ENCODE measurements at regions not wholly inside any gene's neighbourhood (a gene's known extent, or its start where the extent isn't known, plus 50 kb on each side); places are given as distances from the start of the nearest gene placed in this dataset.

DNA sequence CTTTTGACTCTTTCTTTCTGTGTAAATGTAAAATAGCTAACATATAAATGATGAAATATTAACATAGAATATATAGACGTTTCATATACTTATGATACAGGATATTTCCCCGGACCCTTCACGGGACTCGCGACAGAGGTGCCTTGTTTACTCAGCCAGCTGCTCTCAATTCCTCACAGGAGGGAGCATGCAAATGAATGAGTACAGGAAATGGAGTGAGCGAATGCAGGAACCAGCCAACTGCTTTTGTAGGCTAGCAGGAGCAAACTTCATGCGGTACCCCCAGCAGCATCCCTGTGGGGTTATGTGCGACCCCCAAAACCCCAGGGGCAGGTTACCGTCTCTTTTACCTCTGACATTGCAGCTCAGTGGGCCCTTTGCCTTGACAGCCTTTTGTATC lies 110.3 kb upstream of the PDHA2 start:
- TF ChIP-seq, protein P1, sequence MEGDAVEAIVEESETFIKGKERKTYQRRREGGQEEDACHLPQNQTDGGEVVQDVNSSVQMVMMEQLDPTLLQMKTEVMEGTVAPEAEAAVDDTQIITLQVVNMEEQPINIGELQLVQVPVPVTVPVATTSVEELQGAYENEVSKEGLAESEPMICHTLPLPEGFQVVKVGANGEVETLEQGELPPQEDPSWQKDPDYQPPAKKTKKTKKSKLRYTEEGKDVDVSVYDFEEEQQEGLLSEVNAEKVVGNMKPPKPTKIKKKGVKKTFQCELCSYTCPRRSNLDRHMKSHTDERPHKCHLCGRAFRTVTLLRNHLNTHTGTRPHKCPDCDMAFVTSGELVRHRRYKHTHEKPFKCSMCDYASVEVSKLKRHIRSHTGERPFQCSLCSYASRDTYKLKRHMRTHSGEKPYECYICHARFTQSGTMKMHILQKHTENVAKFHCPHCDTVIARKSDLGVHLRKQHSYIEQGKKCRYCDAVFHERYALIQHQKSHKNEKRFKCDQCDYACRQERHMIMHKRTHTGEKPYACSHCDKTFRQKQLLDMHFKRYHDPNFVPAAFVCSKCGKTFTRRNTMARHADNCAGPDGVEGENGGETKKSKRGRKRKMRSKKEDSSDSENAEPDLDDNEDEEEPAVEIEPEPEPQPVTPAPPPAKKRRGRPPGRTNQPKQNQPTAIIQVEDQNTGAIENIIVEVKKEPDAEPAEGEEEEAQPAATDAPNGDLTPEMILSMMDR (IDR thresholded peaks at IDR 0.05; ENCODE audit: low read depth, low read length): no peak
- no peaks in the 10 kb centered on the region for H3K36me3 ChIP-seq
- no peaks in the 10 kb centered on the region for H3K9me3 ChIP-seq (ENCODE audit: severe bottlenecking)
- H3K4me3 ChIP-seq (ENCODE audit: low read depth, low read length): no peak overlapping the region
- H3K27me3 ChIP-seq (ENCODE audit: insufficient read depth, low read depth, severe bottlenecking): no peaks in the 10 kb centered on the region
- DNase-seq: no peak
- H3K27ac ChIP-seq: no peak overlapping the region

GRCh38 chr4:95728145-95728544 lies 111.7 kb upstream of the PDHA2 start:
- Histone ChIP-seq H3K36me3 (no peaks in the 10 kb centered on the region), H3K9me3 (ENCODE audit: severe bottlenecking) (no peaks in the 10 kb centered on the region), H3K27me3 (ENCODE audit: insufficient read depth, low read depth, severe bottlenecking) (no peaks in the 10 kb centered on the region), H3K4me3 (ENCODE audit: low read depth, low read length) (no peak overlapping the region), H3K27ac (no peak overlapping the region)
- TF ChIP-seq, protein P1 (IDR thresholded peaks at IDR 0.05; ENCODE audit: low read depth, low read length): no peak
- DNase-seq: no peak

GRCh38 chr4:95715830-95716229 lies 124.1 kb upstream of the PDHA2 start:
- H3K27ac ChIP-seq: no peak overlapping the region
- no peaks in the 10 kb centered on the region for H3K27me3 ChIP-seq (ENCODE audit: insufficient read depth, low read depth, severe bottlenecking)
- H3K36me3 ChIP-seq: no peaks in the 10 kb centered on the region
- DNase-seq: no peak
- no peaks in the 10 kb centered on the region for H3K9me3 ChIP-seq (ENCODE audit: severe bottlenecking)
- TF ChIP-seq, protein P1 (IDR thresholded peaks at IDR 0.05; ENCODE audit: low read depth, low read length): no peak
- H3K4me3 ChIP-seq (ENCODE audit: low read depth, low read length): no peak overlapping the region

GRCh38 chr4:95714571-95714970 lies 125.3 kb upstream of the PDHA2 start:
- DNase-seq: no peak
- H3K27me3 ChIP-seq (ENCODE audit: insufficient read depth, low read depth, severe bottlenecking): no peaks in the 10 kb centered on the region
- TF ChIP-seq, protein P1 (IDR thresholded peaks at IDR 0.05; ENCODE audit: low read depth, low read length): no peak
- no peaks in the 10 kb centered on the region for H3K36me3 ChIP-seq
- H3K4me3 ChIP-seq (ENCODE audit: low read depth, low read length): no peak overlapping the region
- H3K9me3 ChIP-seq (ENCODE audit: severe bottlenecking): no peaks in the 10 kb centered on the region
- H3K27ac ChIP-seq: no peak overlapping the region

- no peaks in the 10 kb centered on the region for H3K36me3 ChIP-seq
- TF ChIP-seq, protein P1 (IDR thresholded peaks at IDR 0.05; ENCODE audit: low read depth, low read length): no peak
- no peak overlapping the region for H3K27ac ChIP-seq
- no peaks in the 10 kb centered on the region for H3K9me3 ChIP-seq (ENCODE audit: severe bottlenecking)
- H3K27me3 ChIP-seq (ENCODE audit: insufficient read depth, low read depth, severe bottlenecking): no peaks in the 10 kb centered on the region
- DNase-seq: no peak
- no peak overlapping the region for H3K4me3 ChIP-seq (ENCODE audit: low read depth, low read length)
Observed at GRCh38 chr4:95705323-95705722, 134.6 kb upstream of the PDHA2 start.

DNA sequence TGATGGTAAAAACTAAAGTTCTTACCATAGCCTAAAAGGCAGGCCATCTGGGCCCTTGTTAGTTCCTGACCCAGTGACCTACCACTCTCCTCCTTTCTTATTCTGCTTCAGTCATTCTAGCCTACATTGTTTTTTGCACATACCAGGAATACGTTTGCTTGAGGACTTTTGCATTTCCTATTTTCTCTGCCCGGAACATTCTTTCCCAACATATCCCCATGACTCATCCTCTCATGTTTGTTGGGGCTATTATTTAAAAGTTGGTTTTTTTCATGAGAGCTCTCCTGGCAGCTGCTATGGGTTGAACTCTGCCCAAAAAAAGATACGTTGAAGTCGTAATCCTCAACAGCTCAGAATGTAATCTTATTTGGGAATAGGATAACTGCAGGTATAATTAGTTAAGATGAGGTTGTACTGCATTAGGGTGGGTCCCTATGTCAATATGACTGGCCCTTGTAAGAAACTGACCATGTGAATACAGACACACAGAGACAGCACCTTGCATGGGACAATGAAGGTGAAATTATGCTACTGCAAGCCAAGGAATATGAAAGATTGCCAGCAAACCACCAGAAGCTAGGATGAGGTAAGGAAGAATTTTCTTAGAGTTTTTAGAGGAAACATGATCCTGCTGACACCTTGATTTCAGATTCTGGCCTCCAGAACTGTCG lies 138.3 kb upstream of the PDHA2 start:
- Histone ChIP-seq H3K9me3 (ENCODE audit: severe bottlenecking) (no peaks in the 10 kb centered on the region), H3K4me3 (ENCODE audit: low read depth, low read length) (no peak overlapping the region), H3K27ac (no peak overlapping the region), H3K27me3 (ENCODE audit: insufficient read depth, low read depth, severe bottlenecking) (no peaks in the 10 kb centered on the region), H3K36me3 (no peaks in the 10 kb centered on the region)
- TF ChIP-seq, protein P1 (IDR thresholded peaks at IDR 0.05; ENCODE audit: low read depth, low read length): no peak
- no peak for DNase-seq

All from WERI-Rb-1 (cell line).